Tibial artery (tissue), 4 donors: ENCODE measurements at regions not wholly inside any gene's neighbourhood (a gene's known extent, or its start where the extent isn't known, plus 50 kb on each side); places are given as distances from the start of the nearest gene placed in this dataset.

ENCODE experiments used
- DNase-seq, 2 donors: peaks; one replicate each; pipeline ENCODE4 v3.0.0-alpha.2; 2019
- H3K27ac ChIP-seq, 2 donors: fragments of 200-600 bp; sonication (generic) in 1 of 2; 1 replicate in 1 of 2; 2 replicates in 1 of 2; pipeline ENCODE4 v1.5.1; 2018 to 2019; ENCODE audit warnings: mild to moderate bottlenecking in 1 of 2
- H3K27me3 ChIP-seq, 2 donors: fragments of 200-600 bp; sonication (generic) in 1 of 2; one replicate each; pipeline versions ENCODE4 v1.5.1 to v1.6.0; 2016 to 2019
- H3K36me3 ChIP-seq, 3 donors: fragments of 200-600 bp; sonication (generic) in 2 of 3; one replicate each; pipeline ENCODE4 v1.5.1; 2016 to 2019; ENCODE audit warnings: mild to moderate bottlenecking in 2 of 3
- H3K4me1 ChIP-seq, 4 donors: fragments of 200-600 bp; sonication (generic) in 2 of 4; 1 replicate in 3 of 4; 2 replicates in 1 of 4; pipeline ENCODE4 v1.5.1; 2016 to 2019
- H3K4me3 ChIP-seq, 2 donors: fragments of 200-600 bp; sonication (generic) in 1 of 2; 1 replicate in 1 of 2; 2 replicates in 1 of 2; pipeline ENCODE4 v1.5.1; 2018 to 2019; ENCODE audit warnings: mild to moderate bottlenecking in 2 of 2
- H3K9me3 ChIP-seq, 3 donors: fragments of 200-600 bp; sonication (generic) in 1 of 3; one replicate each; pipeline ENCODE4 v1.5.1; 2016 to 2019
- CTCF ChIP-seq, 2 experiments: fragments of 200-600 bp in 1 of 2; fragments of 450-650 bp in 1 of 2; IDR thresholded peaks; one replicate each; pipeline ENCODE4 v1.5.1; 2017 to 2019; ENCODE audit warnings: antibody characterized with exemption in 2 of 2, mild to moderate bottlenecking in 1 of 2, moderate library complexity in 1 of 2
- intact Hi-C: fragments of 100-400 bp; cut with DNase I; formaldehyde crosslinking; loops from one replicate; pipeline ENCODE4 v1.15.0; 2023; ENCODE audit warnings: low total_unique reads

- no peaks in the 10 kb centered on the region for H3K4me1 ChIP-seq
- no peak overlapping the region for H3K27ac ChIP-seq
- intact Hi-C loops = no loop called here
- DNase-seq = no peak
- no peaks in the 10 kb centered on the region for H3K36me3 ChIP-seq
- no peak overlapping the region for H3K4me3 ChIP-seq
- H3K9me3 ChIP-seq = no peaks in the 10 kb centered on the region
- no peak for TF ChIP-seq CTCF (IDR thresholded peaks at IDR 0.05)
- H3K27me3 ChIP-seq = no peaks in the 10 kb centered on the region
Observed at GRCh38 chr13:54387625-54388024, 1359.0 kb downstream of the OLFM4 start.

DNA sequence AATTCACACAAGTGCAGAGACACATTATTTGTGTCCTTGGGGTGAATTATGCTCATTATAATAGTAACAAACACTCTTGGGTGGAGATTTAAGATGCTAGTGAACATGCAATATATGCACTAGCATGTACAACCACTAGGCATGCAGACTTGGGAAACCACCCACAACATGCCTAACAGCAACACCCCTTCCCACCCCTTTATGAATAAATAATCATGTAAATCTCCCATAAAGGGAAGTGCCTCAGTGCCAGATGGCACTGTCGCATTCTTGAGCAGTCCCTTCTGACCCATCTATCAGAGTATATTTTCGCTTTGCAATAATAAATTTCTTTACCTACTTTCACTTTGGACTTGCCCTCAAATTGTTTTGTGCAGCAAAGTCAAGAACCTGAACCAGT, 1362.2 kb downstream of the OLFM4 start:
- Histone ChIP-seq H3K36me3 (no peaks in the 10 kb centered on the region), H3K4me1 (no peaks in the 10 kb centered on the region), H3K9me3 (no peaks in the 10 kb centered on the region), H3K27ac (no peak overlapping the region), H3K27me3 (no peaks in the 10 kb centered on the region), H3K4me3 (no peak overlapping the region)
- intact Hi-C loops = no loop called here
- no peak for DNase-seq
- TF ChIP-seq CTCF (IDR thresholded peaks at IDR 0.05) = no peak

- intact Hi-C loops = no loop called here
- no peaks in the 10 kb centered on the region for H3K36me3 ChIP-seq
- no peaks in the 10 kb centered on the region for H3K27me3 ChIP-seq
- TF ChIP-seq CTCF (IDR thresholded peaks at IDR 0.05) = no peak
- DNase-seq = no peak
- no peak overlapping the region for H3K27ac ChIP-seq
- no peaks in the 10 kb centered on the region for H3K4me1 ChIP-seq
- no peaks in the 10 kb centered on the region for H3K9me3 ChIP-seq
- H3K4me3 ChIP-seq = no peak overlapping the region
Observed at GRCh38 chr13:54394085-54394700, 1365.6 kb downstream of the OLFM4 start.

DNA sequence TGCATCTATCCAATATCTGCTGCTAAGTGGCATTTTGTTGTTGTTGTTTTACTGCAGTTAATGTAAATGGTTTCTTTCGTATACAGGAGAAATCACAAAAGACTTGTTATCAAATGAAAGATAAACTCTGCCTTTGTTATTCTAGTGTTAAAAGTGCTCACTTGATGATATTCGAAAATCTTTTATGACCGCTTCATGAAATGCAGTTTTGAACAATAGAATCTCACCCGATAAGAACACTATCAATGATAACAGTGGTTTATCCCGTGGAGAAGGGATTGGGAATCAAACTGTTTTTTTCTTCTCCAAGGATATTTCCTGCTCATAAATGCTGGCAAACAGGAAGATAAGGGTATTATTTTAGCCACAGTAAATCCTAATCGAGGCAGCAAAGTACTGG, 1366.3 kb downstream of the OLFM4 start:
- H3K4me3 ChIP-seq = no peak overlapping the region
- H3K27me3 ChIP-seq = no peaks in the 10 kb centered on the region
- intact Hi-C loops = no loop called here
- no peak for TF ChIP-seq CTCF (IDR thresholded peaks at IDR 0.05)
- no peaks in the 10 kb centered on the region for H3K4me1 ChIP-seq
- H3K27ac ChIP-seq = no peak overlapping the region
- no peaks in the 10 kb centered on the region for H3K36me3 ChIP-seq
- DNase-seq = no peak
- no peaks in the 10 kb centered on the region for H3K9me3 ChIP-seq

GRCh38 chr13:54402495-54402894, 1373.9 kb downstream of the OLFM4 start:
- TF ChIP-seq CTCF (IDR thresholded peaks at IDR 0.05) = no peak
- intact Hi-C loops = no loop called here
- no peak for DNase-seq

More at GRCh38 chr13:54402495-54402894, 1373.9 kb downstream of the OLFM4 start:
- no peaks in the 10 kb centered on the region for H3K36me3 ChIP-seq
- no peaks in the 10 kb centered on the region for H3K4me1 ChIP-seq
- no peak overlapping the region for H3K27ac ChIP-seq
- H3K9me3 ChIP-seq = no peaks in the 10 kb centered on the region
- H3K27me3 ChIP-seq = no peaks in the 10 kb centered on the region
- no peak overlapping the region for H3K4me3 ChIP-seq
